Right atrium auricular region (tissue), 2 donors: ENCODE measurements at regions not wholly inside any gene's neighbourhood (a gene's known extent, or its start where the extent isn't known, plus 50 kb on each side); places are given as distances from the start of the nearest gene placed in this dataset.

ENCODE experiments used
- DNase-seq: peaks from one replicate; pipeline ENCODE4 v3.0.0-alpha.2; 2019; ENCODE audit warnings: low spot score
- H3K27ac ChIP-seq, 2 donors: fragments of 200-600 bp; sonication (generic); 1 replicate in 1 of 2; 2 replicates in 1 of 2; pipeline ENCODE4 v1.5.1; 2016 to 2019
- H3K27me3 ChIP-seq, 2 donors: fragments of 200-600 bp; sonication (generic); one replicate each; pipeline versions ENCODE4 v1.5.1 to v1.6.0; 2017 to 2019
- H3K36me3 ChIP-seq: fragments of 200-600 bp; sonication (generic); one replicate; pipeline ENCODE4 v1.5.1; 2016
- H3K4me1 ChIP-seq, 2 donors: fragments of 200-600 bp; sonication (generic); one replicate each; pipeline versions ENCODE4 v1.5.1 to v1.6.0; 2017 to 2019
- H3K4me3 ChIP-seq, 2 donors: fragments of 200-600 bp; sonication (generic); 1 replicate in 1 of 2; 2 replicates in 1 of 2; pipeline ENCODE4 v1.5.1; 2017 to 2019; ENCODE audit warnings: mild to moderate bottlenecking in 1 of 2, moderate library complexity in 1 of 2
- H3K9me3 ChIP-seq, 2 donors: fragments of 200-600 bp; sonication (generic); one replicate each; pipeline ENCODE4 v1.5.1; 2019
- TF ChIP-seq, protein P1 (sequence below), 2 donors: fragments of 200-600 bp; sonication (generic); IDR thresholded peaks; one replicate each; pipeline ENCODE4 v1.5.1; 2019; ENCODE audit warnings: antibody characterized with exemption in 2 of 2

DNA sequence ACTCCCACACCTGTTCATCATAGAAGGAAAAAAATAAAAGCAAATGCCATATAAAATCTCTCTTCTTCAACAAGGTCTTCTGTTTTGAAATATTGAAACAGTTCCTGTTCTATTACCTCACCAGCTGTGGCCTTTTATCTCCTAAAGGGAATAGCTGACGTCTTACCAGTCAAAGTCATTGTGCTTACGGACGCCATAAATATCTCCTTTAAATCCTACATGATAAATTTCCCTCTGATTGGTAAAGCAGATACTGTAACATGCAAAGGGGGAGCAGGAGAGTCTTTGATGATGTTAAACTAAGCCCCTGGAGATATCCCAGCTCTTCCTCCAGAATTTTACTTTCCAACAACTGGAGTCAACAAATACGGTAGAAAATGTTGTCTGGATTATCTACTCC, 168.4 kb downstream of the ZC3H11B start:
- no peaks in the 10 kb centered on the region for H3K4me1 ChIP-seq
- H3K9me3 ChIP-seq, result no peaks in the 10 kb centered on the region
- TF ChIP-seq, protein P1, sequence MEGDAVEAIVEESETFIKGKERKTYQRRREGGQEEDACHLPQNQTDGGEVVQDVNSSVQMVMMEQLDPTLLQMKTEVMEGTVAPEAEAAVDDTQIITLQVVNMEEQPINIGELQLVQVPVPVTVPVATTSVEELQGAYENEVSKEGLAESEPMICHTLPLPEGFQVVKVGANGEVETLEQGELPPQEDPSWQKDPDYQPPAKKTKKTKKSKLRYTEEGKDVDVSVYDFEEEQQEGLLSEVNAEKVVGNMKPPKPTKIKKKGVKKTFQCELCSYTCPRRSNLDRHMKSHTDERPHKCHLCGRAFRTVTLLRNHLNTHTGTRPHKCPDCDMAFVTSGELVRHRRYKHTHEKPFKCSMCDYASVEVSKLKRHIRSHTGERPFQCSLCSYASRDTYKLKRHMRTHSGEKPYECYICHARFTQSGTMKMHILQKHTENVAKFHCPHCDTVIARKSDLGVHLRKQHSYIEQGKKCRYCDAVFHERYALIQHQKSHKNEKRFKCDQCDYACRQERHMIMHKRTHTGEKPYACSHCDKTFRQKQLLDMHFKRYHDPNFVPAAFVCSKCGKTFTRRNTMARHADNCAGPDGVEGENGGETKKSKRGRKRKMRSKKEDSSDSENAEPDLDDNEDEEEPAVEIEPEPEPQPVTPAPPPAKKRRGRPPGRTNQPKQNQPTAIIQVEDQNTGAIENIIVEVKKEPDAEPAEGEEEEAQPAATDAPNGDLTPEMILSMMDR (IDR thresholded peaks at IDR 0.05), result no peak
- H3K4me3 ChIP-seq, result no peak overlapping the region
- DNase-seq, result no peak
- no peaks in the 10 kb centered on the region for H3K27me3 ChIP-seq
- no peaks in the 10 kb centered on the region for H3K36me3 ChIP-seq
- H3K27ac ChIP-seq, result no peak overlapping the region

DNA sequence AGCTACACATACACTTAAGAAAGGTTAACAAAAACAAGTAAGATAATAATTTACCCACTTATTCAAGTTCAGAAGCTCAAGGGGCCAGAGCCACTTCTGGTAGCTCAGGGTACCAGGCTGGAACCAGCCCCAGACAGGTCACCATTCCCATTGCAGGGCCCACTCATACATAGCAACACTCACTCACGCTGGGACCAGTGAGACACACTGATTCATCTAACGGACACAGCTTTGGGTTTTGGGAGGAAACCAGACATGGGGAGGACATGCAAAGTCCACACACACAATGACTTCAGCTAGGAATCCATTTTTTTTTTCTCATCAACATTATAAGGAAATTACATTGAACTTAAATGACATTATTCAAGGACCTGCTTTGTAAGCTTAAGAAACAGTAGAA, 169.1 kb downstream of the ZC3H11B start:
- Histone ChIP-seq H3K27ac (no peak overlapping the region), H3K4me3 (no peak overlapping the region), H3K36me3 (no peaks in the 10 kb centered on the region), H3K27me3 (no peaks in the 10 kb centered on the region), H3K4me1 (no peaks in the 10 kb centered on the region), H3K9me3 (no peaks in the 10 kb centered on the region)
- DNase-seq, result no peak
- TF ChIP-seq, protein P1 (IDR thresholded peaks at IDR 0.05), result no peak

DNA sequence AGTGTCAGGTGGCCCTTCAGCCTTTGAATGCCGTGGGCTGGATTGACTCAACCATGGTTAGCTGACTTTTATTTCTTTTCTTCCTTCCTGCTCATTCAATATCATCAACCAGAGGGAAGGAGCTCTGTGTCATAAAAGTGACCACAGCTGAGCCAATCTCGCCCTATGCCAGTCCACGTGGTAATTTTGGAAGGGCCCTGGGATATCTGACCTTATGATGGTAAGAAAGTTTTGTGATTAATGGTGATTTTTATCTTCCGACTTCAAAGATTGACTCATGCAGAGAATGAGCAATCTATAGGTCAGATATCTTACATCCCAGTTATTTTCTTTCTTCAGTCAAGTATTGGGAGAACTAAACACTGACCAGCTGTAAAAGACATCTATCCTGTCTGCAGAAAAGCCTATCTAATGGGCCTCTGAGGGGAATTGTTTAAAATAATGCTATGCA, 170.3 kb downstream of the ZC3H11B start:
- H3K9me3 ChIP-seq, result no peaks in the 10 kb centered on the region
- no peaks in the 10 kb centered on the region for H3K4me1 ChIP-seq
- no peaks in the 10 kb centered on the region for H3K27me3 ChIP-seq
- no peaks in the 10 kb centered on the region for H3K36me3 ChIP-seq
- H3K27ac ChIP-seq, result no peak overlapping the region
- TF ChIP-seq, protein P1 (IDR thresholded peaks at IDR 0.05), result no peak
- H3K4me3 ChIP-seq, result no peak overlapping the region
- DNase-seq, result no peak

DNA sequence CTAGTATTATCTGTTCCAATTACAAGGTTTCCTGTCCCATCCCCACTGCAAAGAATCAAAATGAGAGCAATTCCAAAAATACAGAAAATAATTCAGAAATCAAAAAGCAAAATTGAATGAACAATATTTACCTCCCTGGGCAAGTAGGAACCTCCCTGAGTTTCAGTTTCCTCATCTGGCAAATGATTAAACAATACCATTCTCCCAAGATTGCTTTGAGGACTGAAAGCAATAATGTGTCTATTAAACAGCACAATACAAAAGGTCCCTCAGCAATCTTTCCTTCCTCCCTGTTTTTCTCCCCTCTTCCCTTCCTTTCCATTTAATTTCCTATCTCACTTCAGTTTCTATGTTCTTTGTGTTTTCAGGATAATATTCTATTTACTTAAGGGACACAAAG, 171.0 kb downstream of the ZC3H11B start:
- TF ChIP-seq, protein P1 (IDR thresholded peaks at IDR 0.05), result no peak
- H3K27ac ChIP-seq, result no peak overlapping the region

DNA sequence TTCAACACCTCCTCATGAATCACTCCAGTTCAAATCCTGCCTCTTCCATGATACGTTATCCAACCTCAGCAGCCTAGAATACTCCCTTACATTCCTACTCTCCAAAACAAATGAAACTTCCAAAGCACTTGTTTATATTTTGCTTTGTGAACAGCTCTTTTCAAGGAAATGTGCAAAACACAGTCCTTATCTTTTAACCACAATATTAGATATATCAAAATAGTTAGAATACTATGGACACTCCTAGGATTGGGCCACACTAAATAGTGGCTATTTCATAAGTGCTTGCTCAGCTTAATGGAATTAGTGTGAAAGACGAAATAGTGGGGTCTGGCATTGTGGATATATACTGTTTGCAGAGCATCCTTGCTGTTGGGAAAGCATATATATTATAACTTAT, 173.5 kb downstream of the ZC3H11B start:
- no peak overlapping the region for H3K4me3 ChIP-seq
- no peak for DNase-seq
- TF ChIP-seq, protein P1 (IDR thresholded peaks at IDR 0.05), result no peak
- no peaks in the 10 kb centered on the region for H3K4me1 ChIP-seq
- no peaks in the 10 kb centered on the region for H3K36me3 ChIP-seq
- H3K27me3 ChIP-seq, result no peaks in the 10 kb centered on the region
- H3K9me3 ChIP-seq, result no peaks in the 10 kb centered on the region
- no peak overlapping the region for H3K27ac ChIP-seq

More for the DNA sequence above, 171.0 kb downstream of the ZC3H11B start:
- Histone ChIP-seq H3K4me1 (no peaks in the 10 kb centered on the region), H3K4me3 (no peak overlapping the region), H3K36me3 (no peaks in the 10 kb centered on the region), H3K27me3 (no peaks in the 10 kb centered on the region), H3K9me3 (no peaks in the 10 kb centered on the region)
- DNase-seq, result no peak

DNA sequence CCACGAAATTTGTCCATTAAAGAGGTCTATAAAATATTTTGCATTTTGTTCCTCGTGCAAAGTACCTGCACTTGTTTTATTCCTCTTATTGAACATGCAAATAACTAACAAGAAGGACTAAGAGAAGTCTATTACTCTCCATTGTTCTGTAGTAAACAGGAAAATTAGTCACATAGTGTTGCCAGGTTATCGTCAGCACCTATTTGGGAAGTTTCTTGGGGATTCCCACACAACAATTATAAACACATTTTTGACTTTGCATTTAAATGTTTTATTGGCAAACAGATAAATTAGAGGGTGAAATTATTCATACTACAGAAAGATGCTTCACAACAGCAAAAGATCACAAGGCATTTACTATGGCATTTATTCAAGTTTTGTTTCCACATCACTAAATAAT, 174.5 kb downstream of the ZC3H11B start:
- Histone ChIP-seq H3K27ac (no peak overlapping the region), H3K27me3 (no peaks in the 10 kb centered on the region), H3K4me3 (no peak overlapping the region), H3K4me1 (peaks cover 0 to 2% of the 10 kb centered on the region in 2 donors), H3K9me3 (no peaks in the 10 kb centered on the region), H3K36me3 (no peaks in the 10 kb centered on the region)
- TF ChIP-seq, protein P1 (IDR thresholded peaks at IDR 0.05), result no peak
- DNase-seq, result no peak
